ENCODE measurements at regions not wholly inside any gene's neighbourhood (a gene's known extent, or its start where the extent isn't known, plus 50 kb on each side); places are given as distances from the start of the nearest gene placed in this dataset.

GRCh38 chr5:26470439-26470838 lies 567.9 kb downstream of the CDH9 start:
- Histone ChIP-seq H3K27ac (no peak overlapping the region), H3K4me3 (no peak overlapping the region), H3K27me3 (no peaks in the 10 kb centered on the region), H3K9me3 (no peaks in the 10 kb centered on the region), H3K4me1 (no peaks in the 10 kb centered on the region), H3K36me3 (no peaks in the 10 kb centered on the region)
- TF ChIP-seq EP300 (IDR thresholded peaks at IDR 0.05) (no peak), POLR2A (IDR thresholded peaks at IDR 0.05) (no peak), POLR2AphosphoS5 (IDR thresholded peaks at IDR 0.05) (no peak)
- TF ChIP-seq, protein P1, sequence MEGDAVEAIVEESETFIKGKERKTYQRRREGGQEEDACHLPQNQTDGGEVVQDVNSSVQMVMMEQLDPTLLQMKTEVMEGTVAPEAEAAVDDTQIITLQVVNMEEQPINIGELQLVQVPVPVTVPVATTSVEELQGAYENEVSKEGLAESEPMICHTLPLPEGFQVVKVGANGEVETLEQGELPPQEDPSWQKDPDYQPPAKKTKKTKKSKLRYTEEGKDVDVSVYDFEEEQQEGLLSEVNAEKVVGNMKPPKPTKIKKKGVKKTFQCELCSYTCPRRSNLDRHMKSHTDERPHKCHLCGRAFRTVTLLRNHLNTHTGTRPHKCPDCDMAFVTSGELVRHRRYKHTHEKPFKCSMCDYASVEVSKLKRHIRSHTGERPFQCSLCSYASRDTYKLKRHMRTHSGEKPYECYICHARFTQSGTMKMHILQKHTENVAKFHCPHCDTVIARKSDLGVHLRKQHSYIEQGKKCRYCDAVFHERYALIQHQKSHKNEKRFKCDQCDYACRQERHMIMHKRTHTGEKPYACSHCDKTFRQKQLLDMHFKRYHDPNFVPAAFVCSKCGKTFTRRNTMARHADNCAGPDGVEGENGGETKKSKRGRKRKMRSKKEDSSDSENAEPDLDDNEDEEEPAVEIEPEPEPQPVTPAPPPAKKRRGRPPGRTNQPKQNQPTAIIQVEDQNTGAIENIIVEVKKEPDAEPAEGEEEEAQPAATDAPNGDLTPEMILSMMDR (IDR thresholded peaks at IDR 0.05): no peak
- no peak for ATAC-seq

DNA sequence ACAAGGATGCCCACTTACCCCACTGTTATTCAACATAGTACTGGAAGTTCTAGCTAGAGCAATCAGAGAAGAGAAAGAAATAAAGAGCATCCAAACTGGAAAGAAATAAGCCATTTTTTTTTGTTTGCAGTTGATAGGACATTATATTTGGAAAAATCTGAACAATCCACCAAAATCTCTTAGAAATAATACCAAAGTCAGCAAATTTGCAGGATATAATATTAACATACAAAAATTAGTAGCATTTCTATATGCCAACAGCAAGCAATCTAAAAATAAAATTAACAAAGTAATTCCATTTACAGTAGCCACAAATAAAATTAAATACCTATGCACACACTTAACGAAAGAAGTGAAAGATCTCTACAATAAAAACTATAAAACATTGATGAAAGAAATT lies 599.3 kb downstream of the CDH9 start:
- Histone ChIP-seq H3K4me1 (no peaks in the 10 kb centered on the region), H3K27ac (no peak overlapping the region), H3K36me3 (no peaks in the 10 kb centered on the region), H3K27me3 (no peaks in the 10 kb centered on the region), H3K9me3 (peaks cover 0 to under 1% (median 0%) of the 10 kb centered on the region in 3 donors), H3K4me3 (no peak overlapping the region)
- TF ChIP-seq EP300 (IDR thresholded peaks at IDR 0.05) (no peak), POLR2AphosphoS5 (IDR thresholded peaks at IDR 0.05) (no peak), POLR2A (IDR thresholded peaks at IDR 0.05) (no peak)
- TF ChIP-seq, protein P1 (IDR thresholded peaks at IDR 0.05): no peak
- 74 to 90% methylated on average over 1 of the region's 1 CpG for WGBS, 2 donors (ENCODE audit: low coverage in 1 of 2)
- ATAC-seq: no peak

DNA sequence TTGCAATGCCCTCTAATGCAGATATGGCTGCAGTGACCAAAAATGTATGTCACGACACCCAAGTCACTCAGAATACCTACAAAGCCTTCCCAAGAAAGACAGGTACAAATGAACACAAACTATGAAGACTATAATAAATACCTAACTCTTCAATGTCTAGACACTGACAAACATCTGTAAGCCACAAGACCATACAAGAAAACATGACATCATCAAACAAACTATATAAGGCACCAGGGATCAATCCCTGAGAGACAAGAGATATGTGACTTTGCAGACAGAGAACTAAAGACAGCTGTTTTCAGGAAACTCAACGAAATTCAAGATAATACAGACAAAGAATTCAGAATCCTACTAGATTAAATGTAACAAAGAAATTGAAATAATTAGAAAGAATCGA lies 603.7 kb downstream of the CDH9 start:
- no peak for ATAC-seq
- whole genome bisulfite sequencing, 2 donors (ENCODE audit: low coverage in 1 of 2): 76 to 82% methylated on average over 3 of the region's 3 CpGs

DNA sequence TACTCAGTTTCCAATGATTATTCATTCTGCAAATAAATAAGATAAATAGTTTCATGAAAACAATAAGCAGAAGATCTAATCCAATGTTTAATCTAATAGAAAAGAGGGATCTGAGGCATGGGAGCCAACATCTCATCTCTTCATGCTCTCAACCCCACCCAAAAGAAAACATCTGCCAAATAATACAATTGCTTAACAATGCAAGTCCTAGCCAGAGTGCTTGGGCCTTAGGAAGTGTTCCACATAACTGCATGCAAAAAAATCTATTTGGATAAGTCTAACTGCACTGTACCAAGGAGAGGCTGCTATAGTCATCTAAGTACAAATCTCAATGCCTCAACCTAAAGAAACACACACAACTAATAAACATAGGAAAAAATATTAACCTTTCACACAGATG lies 606.0 kb downstream of the CDH9 start:
- Histone ChIP-seq H3K27me3 (no peaks in the 10 kb centered on the region), H3K27ac (no peak overlapping the region), H3K4me3 (no peak overlapping the region), H3K4me1 (no peaks in the 10 kb centered on the region), H3K9me3 (no peaks in the 10 kb centered on the region), H3K36me3 (no peaks in the 10 kb centered on the region)
- TF ChIP-seq POLR2A (IDR thresholded peaks at IDR 0.05) (no peak), EP300 (IDR thresholded peaks at IDR 0.05) (no peak), POLR2AphosphoS5 (IDR thresholded peaks at IDR 0.05) (no peak)
- TF ChIP-seq, protein P1 (IDR thresholded peaks at IDR 0.05): no peak
- ATAC-seq: no peak

More for the DNA sequence above, 603.7 kb downstream of the CDH9 start:
- Histone ChIP-seq H3K36me3 (no peaks in the 10 kb centered on the region), H3K27me3 (no peaks in the 10 kb centered on the region), H3K27ac (no peak overlapping the region), H3K4me3 (no peak overlapping the region), H3K9me3 (no peaks in the 10 kb centered on the region), H3K4me1 (no peaks in the 10 kb centered on the region)
- TF ChIP-seq POLR2AphosphoS5 (IDR thresholded peaks at IDR 0.05) (no peak), POLR2A (IDR thresholded peaks at IDR 0.05) (no peak), EP300 (IDR thresholded peaks at IDR 0.05) (no peak)
- TF ChIP-seq, protein P1 (IDR thresholded peaks at IDR 0.05): no peak

DNA sequence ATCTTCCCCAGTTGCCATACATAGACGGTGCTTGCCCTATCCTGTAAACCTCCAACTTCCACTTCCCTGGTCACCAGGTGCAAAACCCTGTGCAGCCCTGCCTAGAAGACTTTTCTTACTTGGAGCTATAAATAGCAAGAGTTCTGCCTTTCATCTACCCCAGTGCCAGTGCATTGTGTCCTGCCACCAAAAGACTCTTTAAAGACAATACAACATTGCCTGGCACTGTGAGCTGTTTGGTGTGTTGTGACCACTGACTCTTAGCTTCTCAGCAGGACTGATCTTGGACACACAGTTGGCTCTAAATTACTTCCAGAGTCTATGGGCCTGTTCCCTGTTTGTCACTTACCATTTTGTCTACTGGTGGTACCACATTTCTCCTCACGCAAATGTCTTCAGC lies 608.1 kb downstream of the CDH9 start:
- no peak overlapping the region for H3K27ac ChIP-seq
- H3K4me1 ChIP-seq: no peaks in the 10 kb centered on the region
- 83 to 100% methylated on average over 1 to 2 of the region's 2 CpGs for WGBS, 2 donors (ENCODE audit: low coverage in 1 of 2)
- no peaks in the 10 kb centered on the region for H3K36me3 ChIP-seq
- no peaks in the 10 kb centered on the region for H3K27me3 ChIP-seq
- no peak overlapping the region for H3K4me3 ChIP-seq
- TF ChIP-seq, protein P1 (IDR thresholded peaks at IDR 0.05): no peak
- ATAC-seq: no peak
- H3K9me3 ChIP-seq: no peaks in the 10 kb centered on the region

All from gastroesophageal sphincter (tissue), 4 donors.